HG02885 (cell line): ENCODE measurements at regions not wholly inside any gene's neighbourhood (a gene's known extent, or its start where the extent isn't known, plus 50 kb on each side); places are given as distances from the start of the nearest gene placed in this dataset.

Source experiments
- ATAC-seq: cut with Tn5 transposase; IDR thresholded peaks from one replicate; pipeline ENCODE4 v1.9.1; 2021; ENCODE audit warnings: mild to moderate bottlenecking; ENCODE audit not compliant: unreplicated experiment, poor library complexity

DNA sequence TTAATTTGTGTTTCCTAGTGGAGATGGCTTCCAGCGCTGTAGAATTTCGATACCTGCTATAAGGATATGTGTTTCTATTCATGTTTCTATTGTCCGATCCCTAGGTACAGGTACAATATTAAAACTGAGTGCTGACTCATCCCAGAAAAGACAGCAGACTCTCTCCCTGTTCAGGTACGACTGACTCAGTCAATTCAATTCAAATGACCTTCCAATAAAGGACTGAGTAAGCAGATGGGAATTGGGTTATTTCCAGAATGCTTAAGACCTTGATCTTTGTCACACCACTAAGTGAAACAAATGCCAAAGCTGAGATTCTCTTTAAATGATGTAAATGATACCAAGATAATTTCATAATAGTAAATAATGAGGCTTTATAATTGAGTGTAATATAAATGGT lies 1596.9 kb downstream of the RPA4 start:
- no peak for ATAC-seq

DNA sequence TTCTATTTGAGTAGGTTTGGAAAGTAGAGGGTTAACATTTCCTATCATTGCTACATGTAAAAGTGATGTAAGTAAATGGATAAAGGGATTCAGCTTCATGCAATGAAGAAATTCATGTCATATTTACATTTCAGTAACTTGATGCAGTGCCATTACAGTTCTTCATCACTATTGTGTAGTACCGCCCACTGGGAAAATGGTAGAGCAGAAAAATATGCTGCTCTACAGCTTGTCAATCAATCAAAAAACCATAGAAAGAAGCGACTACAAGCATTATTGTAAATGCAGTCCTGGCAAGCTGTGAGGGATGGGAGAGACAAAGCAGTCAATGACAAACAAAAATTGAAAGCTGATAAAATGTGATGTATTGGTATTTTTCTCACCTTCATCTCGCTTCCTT lies 1597.9 kb downstream of the RPA4 start:
- ATAC-seq = no peak

- no peak for ATAC-seq
Measured at GRCh38 chrX:98490670-98491069, 1607.0 kb downstream of the RPA4 start.

DNA sequence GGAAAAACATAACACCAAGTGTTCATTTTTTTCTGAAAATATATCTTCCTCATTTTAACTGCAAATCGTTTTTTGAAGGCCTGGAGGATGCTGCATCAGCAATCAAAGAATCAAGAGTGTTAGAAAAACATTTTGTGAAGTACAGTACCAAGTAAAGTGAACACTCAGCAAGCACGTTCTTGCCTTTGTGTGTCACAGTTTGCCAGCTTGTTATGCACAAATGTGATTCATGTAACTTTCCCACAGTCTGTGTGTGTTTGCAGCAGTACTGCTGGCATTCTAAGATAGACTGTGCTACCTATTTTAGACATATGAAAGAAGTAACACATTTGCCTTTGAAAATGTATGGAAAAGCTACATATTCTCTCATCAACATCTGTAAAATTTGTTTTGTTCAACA lies 1617.7 kb downstream of the RPA4 start:
- no peak for ATAC-seq

GRCh38 chrX:98506907-98507306 lies 1623.2 kb downstream of the RPA4 start:
- no peak for ATAC-seq

DNA sequence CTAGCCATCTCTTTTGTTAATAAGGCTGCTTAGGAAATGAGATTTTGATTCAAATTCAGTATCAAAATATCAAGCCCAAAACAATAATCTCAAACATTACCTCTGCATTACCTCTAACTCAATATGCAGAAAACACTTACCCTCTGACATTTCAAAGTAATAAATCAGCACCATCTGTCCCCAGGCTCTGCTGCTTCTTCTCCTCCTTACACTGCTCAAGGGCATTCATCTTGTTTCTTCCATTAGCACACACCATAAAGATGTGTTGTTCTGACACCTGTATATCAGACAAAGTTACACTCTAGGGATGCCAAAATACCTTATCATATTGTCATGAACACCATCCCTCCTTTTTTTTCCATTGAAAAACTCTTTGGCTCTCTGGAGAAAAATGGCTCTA lies 1630.3 kb downstream of the RPA4 start:
- no peak for ATAC-seq

GRCh38 chrX:98516120-98516519 lies 1632.4 kb downstream of the RPA4 start:
- ATAC-seq = no peak

- no peak for ATAC-seq
Measured at GRCh38 chrX:98523026-98523425, 1639.3 kb downstream of the RPA4 start.

- ATAC-seq = no peak
Measured at GRCh38 chrX:98523521-98523920, 1639.8 kb downstream of the RPA4 start.

DNA sequence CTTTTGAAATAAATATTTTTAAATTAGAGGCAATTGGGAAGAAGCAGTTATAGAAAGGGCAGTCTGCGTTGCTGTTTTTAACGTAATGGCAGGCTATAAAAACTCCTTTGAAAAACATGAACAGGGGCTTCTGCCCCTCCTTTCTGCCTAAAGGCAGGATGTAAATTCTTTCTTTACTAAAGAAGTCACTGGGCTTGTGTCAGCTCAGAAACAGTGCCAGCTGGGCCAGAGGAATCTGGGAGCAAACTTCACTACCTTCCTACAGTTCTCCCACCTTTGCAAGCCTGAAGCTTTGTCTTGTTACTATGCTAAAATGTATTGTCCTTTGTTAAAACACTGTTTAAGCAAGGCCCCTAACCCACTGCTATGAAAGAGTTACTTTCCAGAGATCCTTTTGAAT lies 1664.8 kb downstream of the RPA4 start:
- no peak for ATAC-seq

GRCh38 chrX:98568795-98569194 lies 1685.1 kb downstream of the RPA4 start:
- no peak for ATAC-seq

- no peak for ATAC-seq
Measured at GRCh38 chrX:98605941-98606340, 1722.2 kb downstream of the RPA4 start.

GRCh38 chrX:98607739-98608138 lies 1724.0 kb downstream of the RPA4 start:
- no peak for ATAC-seq

DNA sequence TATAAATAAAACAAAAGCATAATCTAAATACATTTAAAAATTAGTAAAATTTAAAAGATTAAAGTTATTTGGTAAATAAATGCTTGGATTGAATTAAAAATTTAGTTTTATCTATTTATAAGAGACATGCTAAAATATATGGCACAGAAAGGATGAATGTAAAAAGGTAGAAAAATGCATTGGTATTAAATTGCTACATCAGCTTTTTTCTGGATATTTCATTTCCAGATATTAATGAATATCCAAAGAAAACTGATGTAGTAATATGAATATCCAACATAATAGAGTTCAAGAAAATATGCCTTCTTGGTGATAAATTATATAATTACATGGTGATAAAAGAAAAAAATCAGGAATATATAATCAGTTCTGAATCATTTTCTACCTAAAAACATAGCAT lies 1743.9 kb downstream of the RPA4 start:
- no peak for ATAC-seq

DNA sequence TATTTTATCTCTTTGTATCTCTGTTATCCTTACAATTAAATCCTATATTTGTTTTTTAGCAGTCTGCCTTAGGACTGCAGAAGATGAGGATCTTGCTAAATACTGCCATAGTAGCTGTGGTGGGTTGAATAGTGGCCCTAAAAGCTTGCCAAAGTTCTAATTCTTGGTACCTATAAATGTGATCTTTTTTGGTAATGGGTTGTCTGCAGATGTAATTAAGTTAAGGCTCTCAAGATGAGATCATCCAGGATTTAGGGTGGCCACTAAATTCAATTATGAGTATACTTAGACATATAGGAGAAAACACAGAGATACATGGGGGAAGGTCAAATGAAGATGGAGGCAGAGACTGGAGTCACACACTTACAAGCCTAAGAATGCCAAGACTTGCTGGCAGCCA lies 1753.7 kb downstream of the RPA4 start:
- no peak for ATAC-seq

- ATAC-seq = no peak
Measured at GRCh38 chrX:98646351-98646750, 1762.6 kb downstream of the RPA4 start.

DNA sequence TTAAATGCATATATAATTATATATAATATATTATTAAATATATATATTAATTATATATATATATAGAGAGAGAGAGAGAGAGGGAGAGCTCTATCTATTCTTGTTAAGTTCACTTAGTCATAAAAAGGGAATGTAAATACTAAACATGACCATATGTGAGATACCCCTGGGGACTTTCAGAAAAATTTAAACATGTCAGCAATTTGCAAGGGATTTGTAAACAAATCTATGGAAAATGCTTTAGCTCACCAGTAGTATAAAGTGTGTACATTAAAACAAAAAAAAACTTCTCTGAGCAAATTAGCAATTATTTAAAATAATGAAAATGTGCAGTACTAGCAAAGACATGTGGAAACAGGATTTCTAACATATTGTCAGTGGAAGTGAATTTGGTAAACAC lies 1755.5 kb downstream of the PCDH19 start:
- no peak for ATAC-seq
